ENCODE measurements at regions not wholly inside any gene's neighbourhood (a gene's known extent, or its start where the extent isn't known, plus 50 kb on each side); places are given as distances from the start of the nearest gene placed in this dataset.

- Mint-ChIP-seq H3K4me1 (no peaks in the 10 kb centered on the region), H3K4me3 (no peak overlapping the region)
Observed at GRCh38 chr5:2670940-2671339, 80.5 kb downstream of the IRX2 start.

GRCh38 chr5:2669913-2670312, 81.6 kb downstream of the IRX2 start:
- H3K27ac Mint-ChIP-seq = no peak overlapping the region
- no peaks in the 10 kb centered on the region for H3K9me3 Mint-ChIP-seq
- no peaks in the 10 kb centered on the region for H3K4me1 Mint-ChIP-seq
- H3K4me3 Mint-ChIP-seq = no peak overlapping the region
- ATAC-seq = no peak
- H3K36me3 Mint-ChIP-seq = no peaks in the 10 kb centered on the region
- H3K27me3 Mint-ChIP-seq = no peaks in the 10 kb centered on the region

More at GRCh38 chr5:2670940-2671339, 80.5 kb downstream of the IRX2 start:
- Mint-ChIP-seq H3K27ac (no peak overlapping the region), H3K27me3 (no peaks in the 10 kb centered on the region), H3K9me3 (no peaks in the 10 kb centered on the region), H3K36me3 (no peaks in the 10 kb centered on the region)
- ATAC-seq = no peak

- no peaks in the 10 kb centered on the region for H3K36me3 Mint-ChIP-seq
- no peak for ATAC-seq
- no peaks in the 10 kb centered on the region for H3K4me1 Mint-ChIP-seq
- no peaks in the 10 kb centered on the region for H3K9me3 Mint-ChIP-seq
- no peak overlapping the region for H3K4me3 Mint-ChIP-seq
- H3K27ac Mint-ChIP-seq = no peak overlapping the region
- H3K27me3 Mint-ChIP-seq = no peaks in the 10 kb centered on the region
Observed at GRCh38 chr5:2669259-2669658, 82.2 kb downstream of the IRX2 start.

- Mint-ChIP-seq H3K27me3 (no peaks in the 10 kb centered on the region), H3K4me1 (no peaks in the 10 kb centered on the region), H3K9me3 (no peaks in the 10 kb centered on the region), H3K27ac (no peak overlapping the region), H3K4me3 (no peak overlapping the region), H3K36me3 (no peaks in the 10 kb centered on the region)
- no peak for ATAC-seq
Observed at GRCh38 chr5:2666081-2666480, 85.4 kb downstream of the IRX2 start.

GRCh38 chr5:2663489-2663888, 88.0 kb downstream of the IRX2 start:
- Mint-ChIP-seq H3K4me3 (no peak overlapping the region), H3K36me3 (no peaks in the 10 kb centered on the region), H3K4me1 (no peaks in the 10 kb centered on the region), H3K9me3 (no peaks in the 10 kb centered on the region), H3K27ac (no peak overlapping the region), H3K27me3 (no peaks in the 10 kb centered on the region)
- no peak for ATAC-seq

- Mint-ChIP-seq H3K4me3 (no peak overlapping the region), H3K27me3 (no peaks in the 10 kb centered on the region), H3K9me3 (no peaks in the 10 kb centered on the region), H3K4me1 (no peaks in the 10 kb centered on the region), H3K36me3 (no peaks in the 10 kb centered on the region), H3K27ac (no peak overlapping the region)
- ATAC-seq = no peak
Observed at GRCh38 chr5:2660315-2660714, 91.2 kb downstream of the IRX2 start.

- H3K27ac Mint-ChIP-seq = no peak overlapping the region
- no peak for ATAC-seq
- H3K4me1 Mint-ChIP-seq = no peaks in the 10 kb centered on the region
- H3K36me3 Mint-ChIP-seq = no peaks in the 10 kb centered on the region
- H3K9me3 Mint-ChIP-seq = no peaks in the 10 kb centered on the region
- no peak overlapping the region for H3K4me3 Mint-ChIP-seq
- H3K27me3 Mint-ChIP-seq = no peaks in the 10 kb centered on the region
Observed at GRCh38 chr5:2658881-2659470, 92.5 kb downstream of the IRX2 start.

- Mint-ChIP-seq H3K4me1 (no peaks in the 10 kb centered on the region), H3K9me3 (no peaks in the 10 kb centered on the region)
Observed at GRCh38 chr5:2658447-2658846, 93.0 kb downstream of the IRX2 start.

GRCh38 chr5:2657151-2657550, 94.3 kb downstream of the IRX2 start:
- no peak for ATAC-seq
- Mint-ChIP-seq H3K27me3 (no peaks in the 10 kb centered on the region), H3K27ac (no peak overlapping the region), H3K36me3 (no peaks in the 10 kb centered on the region), H3K4me1 (no peaks in the 10 kb centered on the region), H3K4me3 (no peak overlapping the region), H3K9me3 (no peaks in the 10 kb centered on the region)

More at GRCh38 chr5:2658447-2658846, 93.0 kb downstream of the IRX2 start:
- no peaks in the 10 kb centered on the region for H3K27me3 Mint-ChIP-seq
- H3K27ac Mint-ChIP-seq = no peak overlapping the region
- H3K4me3 Mint-ChIP-seq = no peak overlapping the region
- ATAC-seq = no peak
- no peaks in the 10 kb centered on the region for H3K36me3 Mint-ChIP-seq

GRCh38 chr5:2656206-2656605, 95.3 kb downstream of the IRX2 start:
- no peaks in the 10 kb centered on the region for H3K9me3 Mint-ChIP-seq
- H3K27me3 Mint-ChIP-seq = no peaks in the 10 kb centered on the region
- no peak overlapping the region for H3K27ac Mint-ChIP-seq
- ATAC-seq = no peak
- no peaks in the 10 kb centered on the region for H3K36me3 Mint-ChIP-seq
- no peaks in the 10 kb centered on the region for H3K4me1 Mint-ChIP-seq
- no peak overlapping the region for H3K4me3 Mint-ChIP-seq

- Mint-ChIP-seq H3K4me3 (no peak overlapping the region), H3K9me3 (peaks cover 7% of the 10 kb centered on the region), H3K36me3 (no peaks in the 10 kb centered on the region), H3K4me1 (no peaks in the 10 kb centered on the region), H3K27ac (no peak overlapping the region), H3K27me3 (no peaks in the 10 kb centered on the region)
- ATAC-seq = no peak
Observed at GRCh38 chr5:2653991-2654390, 97.5 kb downstream of the IRX2 start.

- Mint-ChIP-seq H3K9me3 (peaks cover 10% of the 10 kb centered on the region), H3K4me1 (no peaks in the 10 kb centered on the region), H3K36me3 (no peaks in the 10 kb centered on the region), H3K27me3 (no peaks in the 10 kb centered on the region), H3K4me3 (no peak overlapping the region), H3K27ac (no peak overlapping the region)
- no peak for ATAC-seq
Observed at GRCh38 chr5:2651116-2651515, 100.4 kb downstream of the IRX2 start.

- H3K27me3 Mint-ChIP-seq = no peaks in the 10 kb centered on the region
- no peak for ATAC-seq
Observed at GRCh38 chr5:2642684-2643345, 108.7 kb downstream of the IRX2 start.

GRCh38 chr5:2640717-2641116, 110.8 kb downstream of the IRX2 start:
- Mint-ChIP-seq H3K9me3 (no peaks in the 10 kb centered on the region), H3K4me3 (no peak overlapping the region), H3K27ac (no peak overlapping the region), H3K27me3 (no peaks in the 10 kb centered on the region), H3K36me3 (no peaks in the 10 kb centered on the region), H3K4me1 (no peaks in the 10 kb centered on the region)
- ATAC-seq = no peak

More at GRCh38 chr5:2642684-2643345, 108.7 kb downstream of the IRX2 start:
- no peaks in the 10 kb centered on the region for H3K36me3 Mint-ChIP-seq
- H3K9me3 Mint-ChIP-seq = no peaks in the 10 kb centered on the region
- H3K4me3 Mint-ChIP-seq = no peak overlapping the region
- H3K4me1 Mint-ChIP-seq = no peaks in the 10 kb centered on the region
- H3K27ac Mint-ChIP-seq = no peak overlapping the region

GRCh38 chr5:2639425-2639824, 112.1 kb downstream of the IRX2 start:
- H3K4me3 Mint-ChIP-seq = no peak overlapping the region
- no peak for ATAC-seq
- H3K4me1 Mint-ChIP-seq = no peaks in the 10 kb centered on the region
- no peaks in the 10 kb centered on the region for H3K9me3 Mint-ChIP-seq
- H3K36me3 Mint-ChIP-seq = no peaks in the 10 kb centered on the region
- no peak overlapping the region for H3K27ac Mint-ChIP-seq
- H3K27me3 Mint-ChIP-seq = no peaks in the 10 kb centered on the region

GRCh38 chr5:2634399-2635176, 116.9 kb downstream of the IRX2 start:
- no peaks in the 10 kb centered on the region for H3K36me3 Mint-ChIP-seq
- no peaks in the 10 kb centered on the region for H3K4me1 Mint-ChIP-seq
- ATAC-seq = no peak
- no peak overlapping the region for H3K27ac Mint-ChIP-seq
- no peaks in the 10 kb centered on the region for H3K9me3 Mint-ChIP-seq
- no peaks in the 10 kb centered on the region for H3K27me3 Mint-ChIP-seq
- H3K4me3 Mint-ChIP-seq = no peak overlapping the region
